HTR-8/SVneo (cell line): ENCODE measurements at regions not wholly inside any gene's neighbourhood (a gene's known extent, or its start where the extent isn't known, plus 50 kb on each side); places are given as distances from the start of the nearest gene placed in this dataset.

ENCODE experiments used
- DNase-seq: peaks from one replicate; pipeline ENCODE4 v3.0.0; 2011; ENCODE audit warnings: low spot score, mixed read lengths; ENCODE audit not compliant: insufficient read length
- FAIRE-seq: peaks from 2 replicates; lab custom pipeline; 2011; peaks lifted over from hg19 to GRCh38; lab: Jason Lieb, UNC

- no peak for DNase-seq
- no peak for FAIRE-seq
These were observed 79.0 kb upstream of the SHISAL1 start for GRCh38 chr22:44391481-44392445.

GRCh38 chr22:44391015-44391414 is 78.3 kb upstream of the SHISAL1 start:
- no peak for FAIRE-seq
- no peak for DNase-seq

GRCh38 chr22:44390613-44390970 is 77.8 kb upstream of the SHISAL1 start:
- no peak for DNase-seq
- no peak for FAIRE-seq

GRCh38 chr22:44389926-44390612 is 77.3 kb upstream of the SHISAL1 start:
- FAIRE-seq, result no peak
- no peak for DNase-seq

- DNase-seq, result no peak
- FAIRE-seq, result no peak
These were observed 76.4 kb upstream of the SHISAL1 start for GRCh38 chr22:44389181-44389580.

GRCh38 chr22:44387486-44387885 is 74.7 kb upstream of the SHISAL1 start:
- no peak for DNase-seq
- FAIRE-seq, result no peak

- DNase-seq (no peak), FAIRE-seq (no peak)
These were observed 73.8 kb upstream of the SHISAL1 start for GRCh38 chr22:44386386-44387035.

- no peak for FAIRE-seq
- DNase-seq, result no peak
These were observed 73.0 kb upstream of the SHISAL1 start for GRCh38 chr22:44385781-44386180.

- FAIRE-seq, result no peak
These were observed 72.5 kb upstream of the SHISAL1 start for GRCh38 chr22:44385296-44385610.

GRCh38 chr22:44384563-44385295 is 72.0 kb upstream of the SHISAL1 start:
- DNase-seq (no peak), FAIRE-seq (no peak)

More at GRCh38 chr22:44385296-44385610, 72.5 kb upstream of the SHISAL1 start:
- DNase-seq, result no peak

GRCh38 chr22:44383652-44384562 is 71.2 kb upstream of the SHISAL1 start:
- FAIRE-seq (no peak), DNase-seq (no peak)

GRCh38 chr22:44383064-44383575 is 70.4 kb upstream of the SHISAL1 start:
- FAIRE-seq (no peak), DNase-seq (no peak)

GRCh38 chr22:44382116-44383038 is 69.6 kb upstream of the SHISAL1 start:
- FAIRE-seq, result no peak
- no peak for DNase-seq

- DNase-seq (no peak), FAIRE-seq (no peak)
These were observed 69.0 kb upstream of the SHISAL1 start for GRCh38 chr22:44381761-44382115.

- FAIRE-seq, result no peak
These were observed 68.2 kb upstream of the SHISAL1 start for GRCh38 chr22:44380756-44381486.

GRCh38 chr22:44379817-44380755 is 67.3 kb upstream of the SHISAL1 start:
- DNase-seq (no peak), FAIRE-seq (no peak)

More at GRCh38 chr22:44380756-44381486, 68.2 kb upstream of the SHISAL1 start:
- no peak for DNase-seq
